ENCODE measurements at regions not wholly inside any gene's neighbourhood (a gene's known extent, or its start where the extent isn't known, plus 50 kb on each side); places are given as distances from the start of the nearest gene placed in this dataset.

- no peak for DNase-seq
Observed at GRCh38 chr13:63700350-63700749, 2284.7 kb upstream of the PCDH20 start.

DNA sequence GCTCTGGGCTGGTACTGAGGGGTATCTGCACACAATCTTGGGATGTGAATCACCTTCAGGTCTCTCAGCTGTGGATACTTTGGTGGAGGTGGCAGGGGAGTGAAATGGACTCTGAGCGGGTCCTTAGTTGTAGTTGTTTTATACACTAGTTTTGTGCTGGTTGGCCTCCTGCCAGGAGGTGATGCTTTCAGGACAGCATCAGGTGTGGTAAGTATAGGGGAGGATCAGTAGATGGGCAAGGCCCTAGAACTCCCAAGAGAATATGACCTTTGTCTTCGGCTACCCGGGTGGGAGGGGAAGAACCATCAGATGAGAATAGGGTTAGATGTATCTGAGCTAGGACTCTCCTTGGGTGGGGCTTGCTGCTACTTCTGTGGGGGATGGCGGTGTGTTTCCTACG is 2284.3 kb upstream of the PCDH20 start:
- DNase-seq: no peak

DNA sequence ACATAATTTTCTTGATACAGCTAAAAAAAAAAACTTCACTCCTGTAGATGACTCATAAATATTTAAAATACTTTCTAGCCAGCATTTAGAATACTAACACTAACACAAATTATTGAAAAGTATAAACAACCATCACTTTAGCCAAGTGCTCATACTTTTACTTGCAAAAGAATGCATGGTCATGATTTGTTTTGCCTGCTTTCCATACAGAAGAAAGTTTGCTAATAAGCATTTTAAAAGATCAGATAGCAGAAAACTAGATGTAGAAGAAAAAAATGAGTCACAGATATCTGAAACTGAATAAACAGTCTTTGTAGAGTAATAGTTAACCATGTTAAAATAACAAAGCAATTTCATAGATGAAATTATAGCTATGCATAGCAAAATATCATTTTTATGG is 2280.4 kb upstream of the PCDH20 start:
- no peak for DNase-seq

- DNase-seq: no peak
Observed at GRCh38 chr13:63693696-63694095, 2278.0 kb upstream of the PCDH20 start.

GRCh38 chr13:63691474-63691873 is 2275.8 kb upstream of the PCDH20 start:
- DNase-seq: no peak

- DNase-seq: no peak
Observed at GRCh38 chr13:63690672-63691071, 2275.0 kb upstream of the PCDH20 start.

GRCh38 chr13:63684822-63685221 is 2269.2 kb upstream of the PCDH20 start:
- no peak for DNase-seq

- DNase-seq: no peak
Observed at GRCh38 chr13:63680704-63681103, 2265.1 kb upstream of the PCDH20 start.

DNA sequence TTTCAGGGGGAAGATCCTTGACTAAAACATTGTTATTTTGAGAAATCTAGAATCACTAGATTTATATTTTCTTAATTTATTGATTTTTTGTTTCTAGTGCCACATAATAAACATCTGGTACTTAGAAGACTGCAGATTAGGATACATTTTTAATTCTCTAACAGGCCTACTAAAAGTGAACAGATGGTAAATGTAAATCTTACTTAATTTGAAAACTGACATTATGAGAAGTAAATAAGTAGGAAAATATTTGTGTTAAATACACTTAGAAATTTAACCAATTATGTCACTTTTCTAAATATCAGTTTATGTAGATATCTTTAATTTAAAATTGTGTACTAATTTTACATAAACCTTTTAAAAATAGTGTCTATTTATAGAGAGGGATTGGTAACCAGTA is 2255.6 kb upstream of the PCDH20 start:
- no peak for DNase-seq

- no peak for DNase-seq
Observed at GRCh38 chr13:63651394-63651793, 2235.7 kb upstream of the PCDH20 start.

GRCh38 chr13:63643543-63643942 is 2227.9 kb upstream of the PCDH20 start:
- no peak for DNase-seq

DNA sequence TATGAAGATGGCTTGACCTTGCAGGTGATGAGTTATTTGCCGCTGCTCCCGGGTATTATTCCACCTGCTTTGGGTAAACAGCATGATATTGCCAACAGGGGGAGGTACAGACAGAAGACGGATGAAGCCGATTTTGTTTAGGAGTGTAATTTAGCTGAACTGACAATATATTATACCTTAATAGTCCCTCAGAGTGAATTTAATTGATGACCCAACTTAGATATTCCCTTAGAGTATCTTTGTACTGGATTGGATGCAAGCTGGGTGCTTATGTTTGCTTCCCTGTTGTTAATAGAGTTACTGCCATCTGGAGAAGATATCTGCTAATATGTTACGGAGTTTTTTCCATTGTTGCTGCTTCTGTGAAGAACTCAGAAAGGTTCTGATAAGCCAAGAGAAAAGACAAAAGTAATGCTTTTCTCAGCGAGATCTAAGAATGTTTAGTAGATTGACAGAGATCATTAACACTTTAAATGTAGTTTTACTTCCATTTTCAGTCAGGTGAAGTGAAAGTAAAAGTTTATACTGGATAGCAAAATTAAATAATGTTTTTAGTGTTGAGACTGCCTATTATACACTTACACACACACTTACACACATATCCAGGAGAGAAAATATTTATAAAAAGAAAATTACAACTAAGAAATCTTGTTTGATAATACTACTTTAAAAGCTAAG is 2220.8 kb upstream of the PCDH20 start:
- no peak for DNase-seq

DNA sequence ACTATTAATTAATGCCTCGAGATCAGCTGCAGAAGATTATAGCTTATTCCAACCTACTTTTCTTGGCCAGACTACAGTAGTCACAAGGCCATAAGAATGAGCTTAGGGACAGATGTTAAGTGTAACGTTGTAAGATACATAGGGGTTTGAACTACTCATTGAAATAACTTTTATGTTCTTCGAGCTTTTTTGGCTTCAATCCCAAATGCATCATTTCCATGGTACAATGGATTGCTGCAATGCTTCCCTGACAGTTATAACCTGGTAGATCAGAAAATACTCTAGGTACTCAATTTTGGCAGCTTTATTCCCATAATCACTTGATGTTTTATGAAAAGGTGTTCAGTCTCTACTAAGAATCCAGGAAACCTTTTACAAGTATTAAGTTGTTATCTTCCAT is 2216.7 kb upstream of the PCDH20 start:
- no peak for DNase-seq

DNA sequence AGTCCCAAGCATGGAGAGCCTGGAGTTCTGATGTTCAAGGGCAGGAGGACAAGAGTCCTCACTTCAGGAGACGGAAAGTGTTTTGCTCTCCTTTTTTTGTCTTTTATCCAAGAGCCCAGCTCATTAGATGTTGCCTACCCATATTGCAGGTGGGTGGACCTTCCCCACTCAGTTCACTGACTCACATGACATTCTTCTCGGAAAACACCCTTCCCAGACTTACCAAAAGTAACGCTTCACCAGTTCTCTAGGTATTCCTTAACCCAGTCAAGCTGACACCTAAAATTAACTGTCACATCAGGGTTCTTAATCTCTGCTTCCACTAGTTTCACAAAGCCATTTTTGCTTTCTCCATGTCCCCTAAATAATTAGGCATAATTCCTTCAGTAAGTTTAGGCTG is 2215.4 kb upstream of the PCDH20 start:
- no peak for DNase-seq

DNA sequence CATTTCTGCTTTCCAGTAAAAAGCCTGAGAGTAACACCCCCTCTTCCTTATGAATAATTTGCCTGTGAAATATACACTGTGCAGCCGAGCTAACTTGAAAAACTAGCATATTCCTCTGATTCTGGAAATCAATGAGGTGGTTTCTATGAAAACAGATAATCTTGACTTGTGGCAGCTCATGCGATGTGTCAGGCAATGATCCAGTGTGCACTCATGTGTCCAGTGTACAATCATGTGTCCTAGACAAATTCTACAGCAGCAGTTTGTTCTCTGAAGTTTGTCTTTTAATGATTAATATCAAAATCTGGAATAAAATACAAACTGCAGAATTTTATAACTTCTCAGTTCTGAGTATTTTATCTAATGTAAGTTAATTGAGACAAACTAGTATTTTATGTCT is 2213.9 kb upstream of the PCDH20 start:
- no peak for DNase-seq

DNA sequence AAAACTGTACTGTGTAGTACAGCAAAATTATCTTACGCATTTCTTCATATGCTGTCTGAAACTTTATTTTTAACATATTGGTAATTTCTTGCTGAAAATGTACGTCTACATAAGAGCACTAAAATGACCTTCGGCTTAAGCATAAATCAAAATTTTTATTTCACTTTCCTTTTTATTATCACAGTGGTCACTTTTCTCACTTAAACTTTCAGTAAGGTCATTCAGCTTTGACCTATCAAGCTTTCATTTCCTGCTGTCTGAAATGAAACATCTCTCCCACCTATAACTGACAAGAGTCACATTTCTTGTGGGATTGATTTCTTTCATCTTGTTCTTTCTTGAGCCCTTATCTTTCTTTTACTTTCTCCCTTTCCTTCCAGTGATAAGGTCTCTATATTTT is 2212.7 kb upstream of the PCDH20 start:
- no peak for DNase-seq

DNA sequence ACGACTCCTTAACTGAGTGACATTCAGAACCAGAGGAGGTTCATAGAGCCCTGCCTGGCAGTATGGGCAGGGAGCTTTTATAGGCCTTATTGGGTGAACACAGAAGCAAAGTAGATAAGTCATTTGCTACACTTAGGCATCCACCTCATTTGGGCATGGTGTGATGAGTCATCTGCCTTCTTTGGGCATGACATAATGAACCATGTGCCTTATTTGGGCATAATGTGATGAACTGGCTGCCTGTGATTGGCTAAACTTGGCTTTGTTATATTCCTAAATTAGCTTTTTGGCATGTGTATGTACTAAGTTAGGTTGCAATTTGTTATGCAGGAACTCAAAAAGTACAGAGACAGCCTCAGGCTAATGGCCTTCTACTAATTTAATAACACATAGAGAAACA is 2210.2 kb upstream of the PCDH20 start:
- DNase-seq: no peak

- DNase-seq: no peak
Observed at GRCh38 chr13:63614874-63615612, 2199.4 kb upstream of the PCDH20 start.

DNA sequence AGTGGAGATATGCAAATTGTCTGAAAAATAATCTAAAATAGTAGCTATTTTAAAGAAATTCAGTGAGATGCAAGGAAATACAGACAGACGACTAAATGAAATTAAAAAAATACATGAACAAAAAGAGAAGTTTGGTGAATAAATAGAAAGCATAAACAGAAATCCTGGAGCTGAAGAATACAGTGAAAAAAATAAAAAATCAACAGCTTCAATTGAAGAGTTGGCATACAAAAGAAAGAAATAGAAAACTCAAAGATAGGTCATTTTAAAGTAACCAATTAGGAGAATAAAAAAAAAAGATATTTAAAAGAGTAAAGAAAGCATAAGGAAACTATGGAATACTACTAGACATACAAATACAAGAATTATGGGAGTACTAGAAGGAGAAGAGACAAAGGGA is 2191.5 kb upstream of the PCDH20 start:
- no peak for DNase-seq

- no peak for DNase-seq
Observed at GRCh38 chr13:63605962-63606361, 2190.3 kb upstream of the PCDH20 start.

GRCh38 chr13:63605403-63605802 is 2189.8 kb upstream of the PCDH20 start:
- no peak for DNase-seq

- no peak for DNase-seq
Observed at GRCh38 chr13:63595811-63596210, 2180.2 kb upstream of the PCDH20 start.

DNA sequence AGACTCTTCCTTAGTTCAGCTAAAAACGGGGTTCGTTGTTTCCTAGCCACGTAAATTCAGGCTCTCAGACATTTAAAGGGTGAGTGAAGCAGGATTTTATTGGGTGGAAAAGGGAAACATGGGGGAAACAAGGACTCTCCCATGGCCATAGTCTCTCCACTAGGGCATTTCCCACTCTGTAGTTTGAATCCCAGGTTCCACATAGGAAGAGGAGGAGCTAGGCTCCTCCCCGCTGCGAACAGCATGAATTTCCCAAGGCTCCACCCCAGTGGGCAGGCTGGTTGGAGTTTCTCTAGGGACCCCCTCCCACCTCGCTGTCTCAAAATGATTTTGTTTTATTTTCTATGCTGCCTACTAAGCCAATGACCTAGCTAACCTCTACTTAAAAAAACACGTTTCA is 2170.8 kb upstream of the PCDH20 start:
- no peak for DNase-seq

- no peak for DNase-seq
Observed at GRCh38 chr13:63578796-63579195, 2163.1 kb upstream of the PCDH20 start.

- no peak for DNase-seq
Observed at GRCh38 chr13:63567031-63567430, 2151.4 kb upstream of the PCDH20 start.
